HL-60 (cell line): ENCODE measurements at regions not wholly inside any gene's neighbourhood (a gene's known extent, or its start where the extent isn't known, plus 50 kb on each side); places are given as distances from the start of the nearest gene placed in this dataset.

Experiments used
- DNase-seq, 2 experiments: peaks; one replicate each; pipeline ENCODE4 v3.0.0-alpha.2; 2010 to 2020; ENCODE audit warnings: low read depth in 1 of 2, low spot score in 1 of 2
- H3K27ac ChIP-seq: fragments of 250-450 bp; sonication (Bioruptor Pico); replicated peaks from 2 replicates; pipeline ENCODE4 v1.5.1; 2020; ENCODE audit warnings: mild to moderate bottlenecking, moderate library complexity
- H3K27me3 ChIP-seq: fragments of 250-450 bp; sonication (Bioruptor Pico); 2 replicates; pipeline ENCODE4 v1.5.1; 2021; ENCODE audit warnings: mild to moderate bottlenecking, moderate library complexity; ENCODE audit not compliant: insufficient read depth, poor library complexity, severe bottlenecking
- H3K4me3 ChIP-seq: replicated peaks from 2 replicates; pipeline ENCODE4 v1.5.1; 2011; ENCODE audit warnings: mild to moderate bottlenecking, control low read depth, low read length; ENCODE audit not compliant: insufficient read depth
- GABPA ChIP-seq: IDR thresholded peaks from 2 replicates; pipeline ENCODE4 v1.6.1; 2012; ENCODE audit warnings: low read depth
- POLR2AphosphoS5 ChIP-seq: IDR thresholded peaks from 2 replicates; pipeline ENCODE4 v1.6.1; 2012; ENCODE audit warnings: low read depth
- SPI1 ChIP-seq: IDR thresholded peaks from 2 replicates; pipeline ENCODE4 v1.6.1; 2012; ENCODE audit warnings: low read depth, mild to moderate bottlenecking, borderline replicate concordance
- TF ChIP-seq, protein P1 (sequence below): IDR thresholded peaks from one replicate; pipeline ENCODE4 v1.5.1; 2011; ENCODE audit warnings: low read length, control low read depth, inconsistent platforms; ENCODE audit not compliant: insufficient read depth
- TF ChIP-seq, protein P2 (sequence below): IDR thresholded peaks from 2 replicates; pipeline ENCODE4 v1.6.1; 2012; ENCODE audit warnings: low read depth; ENCODE audit not compliant: insufficient replicate concordance

- H3K27ac ChIP-seq, result no peak overlapping the region
- H3K4me3 ChIP-seq, result no peak overlapping the region
- DNase-seq, result no peak
- H3K27me3 ChIP-seq, result no peaks in the 10 kb centered on the region
- TF ChIP-seq SPI1 (no peak), GABPA (no peak), POLR2AphosphoS5 (no peak)
- TF ChIP-seq, protein P1, sequence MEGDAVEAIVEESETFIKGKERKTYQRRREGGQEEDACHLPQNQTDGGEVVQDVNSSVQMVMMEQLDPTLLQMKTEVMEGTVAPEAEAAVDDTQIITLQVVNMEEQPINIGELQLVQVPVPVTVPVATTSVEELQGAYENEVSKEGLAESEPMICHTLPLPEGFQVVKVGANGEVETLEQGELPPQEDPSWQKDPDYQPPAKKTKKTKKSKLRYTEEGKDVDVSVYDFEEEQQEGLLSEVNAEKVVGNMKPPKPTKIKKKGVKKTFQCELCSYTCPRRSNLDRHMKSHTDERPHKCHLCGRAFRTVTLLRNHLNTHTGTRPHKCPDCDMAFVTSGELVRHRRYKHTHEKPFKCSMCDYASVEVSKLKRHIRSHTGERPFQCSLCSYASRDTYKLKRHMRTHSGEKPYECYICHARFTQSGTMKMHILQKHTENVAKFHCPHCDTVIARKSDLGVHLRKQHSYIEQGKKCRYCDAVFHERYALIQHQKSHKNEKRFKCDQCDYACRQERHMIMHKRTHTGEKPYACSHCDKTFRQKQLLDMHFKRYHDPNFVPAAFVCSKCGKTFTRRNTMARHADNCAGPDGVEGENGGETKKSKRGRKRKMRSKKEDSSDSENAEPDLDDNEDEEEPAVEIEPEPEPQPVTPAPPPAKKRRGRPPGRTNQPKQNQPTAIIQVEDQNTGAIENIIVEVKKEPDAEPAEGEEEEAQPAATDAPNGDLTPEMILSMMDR, result no peak
- TF ChIP-seq, protein P2, sequence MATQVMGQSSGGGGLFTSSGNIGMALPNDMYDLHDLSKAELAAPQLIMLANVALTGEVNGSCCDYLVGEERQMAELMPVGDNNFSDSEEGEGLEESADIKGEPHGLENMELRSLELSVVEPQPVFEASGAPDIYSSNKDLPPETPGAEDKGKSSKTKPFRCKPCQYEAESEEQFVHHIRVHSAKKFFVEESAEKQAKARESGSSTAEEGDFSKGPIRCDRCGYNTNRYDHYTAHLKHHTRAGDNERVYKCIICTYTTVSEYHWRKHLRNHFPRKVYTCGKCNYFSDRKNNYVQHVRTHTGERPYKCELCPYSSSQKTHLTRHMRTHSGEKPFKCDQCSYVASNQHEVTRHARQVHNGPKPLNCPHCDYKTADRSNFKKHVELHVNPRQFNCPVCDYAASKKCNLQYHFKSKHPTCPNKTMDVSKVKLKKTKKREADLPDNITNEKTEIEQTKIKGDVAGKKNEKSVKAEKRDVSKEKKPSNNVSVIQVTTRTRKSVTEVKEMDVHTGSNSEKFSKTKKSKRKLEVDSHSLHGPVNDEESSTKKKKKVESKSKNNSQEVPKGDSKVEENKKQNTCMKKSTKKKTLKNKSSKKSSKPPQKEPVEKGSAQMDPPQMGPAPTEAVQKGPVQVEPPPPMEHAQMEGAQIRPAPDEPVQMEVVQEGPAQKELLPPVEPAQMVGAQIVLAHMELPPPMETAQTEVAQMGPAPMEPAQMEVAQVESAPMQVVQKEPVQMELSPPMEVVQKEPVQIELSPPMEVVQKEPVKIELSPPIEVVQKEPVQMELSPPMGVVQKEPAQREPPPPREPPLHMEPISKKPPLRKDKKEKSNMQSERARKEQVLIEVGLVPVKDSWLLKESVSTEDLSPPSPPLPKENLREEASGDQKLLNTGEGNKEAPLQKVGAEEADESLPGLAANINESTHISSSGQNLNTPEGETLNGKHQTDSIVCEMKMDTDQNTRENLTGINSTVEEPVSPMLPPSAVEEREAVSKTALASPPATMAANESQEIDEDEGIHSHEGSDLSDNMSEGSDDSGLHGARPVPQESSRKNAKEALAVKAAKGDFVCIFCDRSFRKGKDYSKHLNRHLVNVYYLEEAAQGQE, result no peak
Observed at GRCh38 chr6:141467881-141468280, 664.8 kb upstream of the GJE1 start.

DNA sequence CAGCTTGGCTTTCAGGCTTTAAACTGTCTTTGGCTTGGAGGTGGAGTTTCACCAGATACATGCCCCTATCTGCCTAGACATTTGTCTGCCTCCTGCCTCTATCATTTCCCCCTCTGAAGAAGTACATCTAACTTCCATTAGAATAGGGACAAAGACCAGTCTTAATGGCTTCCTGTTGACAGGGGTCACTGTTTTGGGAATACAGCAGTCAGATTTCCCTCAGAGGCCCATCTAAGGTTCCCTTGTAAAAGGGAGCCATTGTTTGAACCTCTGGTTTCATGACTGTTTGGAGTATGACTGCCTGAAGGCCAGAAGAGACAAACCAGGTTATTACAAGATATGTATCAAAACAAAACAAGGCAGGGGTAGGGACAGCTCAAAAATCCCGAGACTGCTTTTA lies 665.7 kb upstream of the GJE1 start:
- TF ChIP-seq POLR2AphosphoS5 (no peak), SPI1 (no peak), GABPA (no peak)
- TF ChIP-seq, protein P1, result no peak
- TF ChIP-seq, protein P2, result no peak
- Histone ChIP-seq H3K27me3 (no peaks in the 10 kb centered on the region), H3K4me3 (no peak overlapping the region), H3K27ac (no peak overlapping the region)
- DNase-seq, result no peak

DNA sequence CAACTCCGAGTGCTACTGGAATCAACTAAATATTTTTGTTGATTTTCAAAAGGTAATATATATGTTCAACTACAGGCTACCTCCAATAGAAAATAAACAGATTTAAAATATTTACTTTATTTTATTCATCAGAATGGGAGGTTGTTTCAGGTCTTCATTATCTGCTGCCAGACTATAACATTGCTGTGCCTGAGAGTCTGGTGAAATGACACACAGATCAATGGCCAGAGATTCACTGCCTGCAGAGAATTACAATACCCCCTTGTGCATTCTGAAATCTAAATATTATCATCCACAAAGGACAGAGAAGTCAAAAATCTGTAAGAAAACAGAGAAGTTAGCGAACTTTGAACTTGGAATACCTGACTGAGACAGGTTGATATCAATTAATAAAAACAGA lies 667.8 kb upstream of the GJE1 start:
- no peak overlapping the region for H3K4me3 ChIP-seq
- DNase-seq, result no peak
- H3K27me3 ChIP-seq, result no peaks in the 10 kb centered on the region
- no peak overlapping the region for H3K27ac ChIP-seq
- TF ChIP-seq, protein P2, result no peak
- TF ChIP-seq POLR2AphosphoS5 (no peak), GABPA (no peak), SPI1 (no peak)
- TF ChIP-seq, protein P1, result no peak
